ENCODE measurements at regions not wholly inside any gene's neighbourhood (a gene's known extent, or its start where the extent isn't known, plus 50 kb on each side); places are given as distances from the start of the nearest gene placed in this dataset.
"Not testable (repeated sequence)": the region's sequence is repeated elsewhere in the genome, so short reads cannot be mapped to it uniquely, and the experiment has no call there.

GRCh38 chr3:110858549-110858948 is 213.1 kb upstream of the NECTIN3 start:
- no peak for DNase-seq (ENCODE audit: low read depth in 1 of 2, low spot score in 1 of 2)

GRCh38 chr3:110859336-110859735 is 212.3 kb upstream of the NECTIN3 start:
- no peak for DNase-seq (ENCODE audit: low read depth in 1 of 2, low spot score in 1 of 2)

GRCh38 chr3:110859993-110860392 is 211.6 kb upstream of the NECTIN3 start:
- no peak for DNase-seq (ENCODE audit: low read depth in 1 of 2, low spot score in 1 of 2)

GRCh38 chr3:110865934-110866333 is 205.7 kb upstream of the NECTIN3 start:
- DNase-seq (ENCODE audit: low read depth in 1 of 2, low spot score in 1 of 2), result no peak

- no peak for DNase-seq (ENCODE audit: low read depth in 1 of 2, low spot score in 1 of 2)
These were observed 203.5 kb upstream of the NECTIN3 start for GRCh38 chr3:110868106-110868505.

GRCh38 chr3:110869736-110870135 is 201.9 kb upstream of the NECTIN3 start:
- no peak for DNase-seq (ENCODE audit: low read depth in 1 of 2, low spot score in 1 of 2)

- DNase-seq (ENCODE audit: low read depth in 1 of 2, low spot score in 1 of 2), result no peak
These were observed 199.7 kb upstream of the NECTIN3 start for GRCh38 chr3:110871869-110872268.

- no peak for DNase-seq (ENCODE audit: low read depth in 1 of 2, low spot score in 1 of 2)
These were observed 192.9 kb upstream of the NECTIN3 start for GRCh38 chr3:110878692-110879091.

GRCh38 chr3:110881069-110881468 is 190.5 kb upstream of the NECTIN3 start:
- DNase-seq (ENCODE audit: low read depth in 1 of 2, low spot score in 1 of 2), result no peak

GRCh38 chr3:110886222-110886893 is 185.3 kb upstream of the NECTIN3 start:
- DNase-seq (ENCODE audit: low read depth in 1 of 2, low spot score in 1 of 2), result no peak

GRCh38 chr3:110887176-110887575 is 184.4 kb upstream of the NECTIN3 start:
- DNase-seq (ENCODE audit: low read depth in 1 of 2, low spot score in 1 of 2), result no peak

- DNase-seq (ENCODE audit: low read depth in 1 of 2, low spot score in 1 of 2), result not testable (repeated sequence)
These were observed 182.8 kb upstream of the NECTIN3 start for GRCh38 chr3:110888625-110889375.

- DNase-seq (ENCODE audit: low read depth in 1 of 2, low spot score in 1 of 2), result not testable (repeated sequence)
These were observed 182.3 kb upstream of the NECTIN3 start for GRCh38 chr3:110889376-110889699.

- no peak for DNase-seq (ENCODE audit: low read depth in 1 of 2, low spot score in 1 of 2)
These were observed 177.0 kb upstream of the NECTIN3 start for GRCh38 chr3:110894574-110894973.

GRCh38 chr3:110895054-110895453 is 176.6 kb upstream of the NECTIN3 start:
- no peak for DNase-seq (ENCODE audit: low read depth in 1 of 2, low spot score in 1 of 2)

GRCh38 chr3:110897046-110897445 is 174.6 kb upstream of the NECTIN3 start:
- no peak for DNase-seq (ENCODE audit: low read depth in 1 of 2, low spot score in 1 of 2)

GRCh38 chr3:110900576-110900975 is 171.0 kb upstream of the NECTIN3 start:
- DNase-seq (ENCODE audit: low read depth in 1 of 2, low spot score in 1 of 2), result no peak

GRCh38 chr3:110901536-110901935 is 170.1 kb upstream of the NECTIN3 start:
- DNase-seq (ENCODE audit: low read depth in 1 of 2, low spot score in 1 of 2), result no peak

GRCh38 chr3:110902453-110903085 is 169.0 kb upstream of the NECTIN3 start:
- no peak for DNase-seq (ENCODE audit: low read depth in 1 of 2, low spot score in 1 of 2)

GRCh38 chr3:110903771-110904519 is 167.7 kb upstream of the NECTIN3 start:
- DNase-seq (ENCODE audit: low read depth in 1 of 2, low spot score in 1 of 2), result no peak

GRCh38 chr3:110904520-110904890 is 167.1 kb upstream of the NECTIN3 start:
- no peak for DNase-seq (ENCODE audit: low read depth in 1 of 2, low spot score in 1 of 2)

GRCh38 chr3:110905121-110905520 is 166.5 kb upstream of the NECTIN3 start:
- DNase-seq (ENCODE audit: low read depth in 1 of 2, low spot score in 1 of 2), result no peak

All from activated CD4-positive, alpha-beta T cell treated with anti-CD3 and anti-CD28 coated beads, Interleukin-2, amount 50 U/mL, for 24 hours (primary cell).